ENCODE measurements at regions not wholly inside any gene's neighbourhood (a gene's known extent, or its start where the extent isn't known, plus 50 kb on each side); places are given as distances from the start of the nearest gene placed in this dataset.
A peak's percentile ranks its signal among the peaks of the same experiment; 100 is the strongest.
"Not testable (repeated sequence)": the region's sequence is repeated elsewhere in the genome, so short reads cannot be mapped to it uniquely, and the experiment has no call there.

DNA sequence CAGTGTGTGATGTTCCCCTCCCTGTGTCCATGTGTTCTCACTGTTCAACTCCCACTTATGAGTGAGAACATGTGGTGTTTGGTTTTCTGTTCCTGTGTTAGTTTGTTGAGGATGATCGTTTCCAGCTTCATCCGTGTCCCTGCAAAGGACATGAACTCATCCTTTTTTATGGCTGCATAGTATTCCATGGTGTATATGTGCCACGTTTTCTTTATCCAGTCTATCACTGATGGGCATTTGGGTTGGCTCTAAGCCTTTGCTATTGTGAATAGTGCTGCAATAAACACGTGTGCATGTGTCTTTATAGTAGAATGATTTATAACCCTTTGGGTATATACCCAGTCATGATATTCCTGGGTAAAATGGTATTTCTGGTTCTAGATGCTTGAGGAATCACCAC, 316.6 kb upstream of the KCNMB2 start:
- not testable (repeated sequence) for DNase-seq (ENCODE audit: low read depth)

DNA sequence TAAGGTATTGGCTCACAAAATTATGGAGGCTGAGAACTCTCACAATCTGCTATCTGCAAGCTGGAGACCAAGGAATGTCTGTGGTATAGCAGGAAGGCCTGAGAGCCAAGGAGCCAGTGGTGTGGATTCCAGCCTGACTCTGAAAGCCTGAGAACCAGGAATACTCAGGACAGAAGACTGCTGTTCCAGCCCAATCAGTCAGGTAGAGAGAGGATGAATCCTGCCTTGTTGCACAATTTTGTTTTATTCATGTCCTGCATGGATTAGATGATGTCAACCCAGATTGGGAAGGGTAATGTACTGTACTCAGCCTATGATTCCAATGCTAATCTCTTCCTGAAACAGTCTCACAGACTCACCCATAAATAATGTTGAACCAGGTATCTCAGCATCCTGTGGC, 312.4 kb upstream of the KCNMB2 start:
- no peak for DNase-seq (ENCODE audit: low read depth)

DNA sequence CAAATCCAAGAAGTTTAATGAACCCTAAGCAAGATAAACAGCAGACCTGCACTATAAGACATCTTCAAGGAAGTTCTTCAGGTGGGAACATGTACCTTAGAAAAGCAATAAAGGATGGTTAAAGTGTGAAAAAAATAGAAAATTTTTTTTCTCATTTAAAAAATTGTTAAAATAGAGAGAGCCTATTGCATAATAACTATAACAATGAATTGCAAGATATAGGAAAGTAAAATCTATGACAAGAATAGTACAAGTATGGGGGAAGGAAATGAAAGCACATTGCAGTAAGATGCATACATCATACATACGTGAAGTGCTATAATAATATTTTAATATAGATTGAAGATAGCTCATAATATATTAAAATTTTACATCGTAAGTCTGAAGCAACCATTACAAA, 310.1 kb upstream of the KCNMB2 start:
- DNase-seq (ENCODE audit: low read depth): no peak

DNA sequence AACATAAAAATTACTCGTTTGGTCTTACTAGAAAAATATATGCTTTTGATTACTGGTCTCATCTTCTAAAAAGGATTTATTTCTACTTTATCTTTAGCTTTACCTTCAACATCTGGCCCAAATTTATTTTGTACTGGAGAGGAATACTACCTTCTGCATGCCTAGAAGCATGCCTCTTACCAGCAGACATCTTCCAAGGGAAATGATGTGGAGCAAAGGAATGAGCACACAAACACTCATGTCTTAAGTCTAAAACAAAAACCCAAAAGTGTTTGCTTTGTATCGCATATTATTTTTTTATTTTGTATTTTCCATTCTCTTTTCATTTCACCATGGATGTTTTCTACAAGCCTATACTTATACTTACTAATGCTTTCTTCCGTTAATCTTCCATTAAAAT, 304.6 kb upstream of the KCNMB2 start:
- DNase-seq (ENCODE audit: low read depth): no peak

DNA sequence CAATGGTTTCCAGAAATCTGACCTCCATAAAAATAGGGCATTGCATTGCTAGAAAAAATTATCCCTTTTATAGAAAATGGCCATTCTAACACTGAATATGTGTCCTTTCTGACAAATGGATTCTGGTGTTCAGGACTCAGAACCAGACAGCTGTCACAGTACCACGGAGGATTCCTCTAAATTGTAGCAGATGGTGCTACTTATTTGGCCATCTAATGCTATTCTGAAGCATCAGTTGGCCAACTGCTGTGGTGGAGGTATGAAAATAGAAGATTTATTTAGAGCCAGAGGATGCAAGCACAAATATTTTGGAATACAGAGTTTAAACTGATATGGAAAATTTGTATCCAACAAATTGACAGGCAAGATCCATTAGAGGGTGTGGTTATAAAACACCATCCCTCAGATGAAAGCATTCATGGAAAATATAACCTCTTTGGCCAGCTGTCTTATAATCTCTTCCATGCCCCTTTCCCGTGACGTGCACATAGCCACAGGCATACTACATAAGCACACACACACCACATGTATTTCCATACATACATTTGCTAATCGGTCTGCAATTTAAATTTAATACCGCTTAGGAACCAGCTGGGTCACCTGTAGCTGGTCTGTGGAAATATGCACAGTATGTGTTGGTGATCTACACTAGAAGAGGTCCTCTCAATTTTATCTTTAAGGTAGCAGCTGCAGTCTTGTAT, 302.7 kb upstream of the KCNMB2 start:
- DNase-seq (ENCODE audit: low read depth): no peak

DNA sequence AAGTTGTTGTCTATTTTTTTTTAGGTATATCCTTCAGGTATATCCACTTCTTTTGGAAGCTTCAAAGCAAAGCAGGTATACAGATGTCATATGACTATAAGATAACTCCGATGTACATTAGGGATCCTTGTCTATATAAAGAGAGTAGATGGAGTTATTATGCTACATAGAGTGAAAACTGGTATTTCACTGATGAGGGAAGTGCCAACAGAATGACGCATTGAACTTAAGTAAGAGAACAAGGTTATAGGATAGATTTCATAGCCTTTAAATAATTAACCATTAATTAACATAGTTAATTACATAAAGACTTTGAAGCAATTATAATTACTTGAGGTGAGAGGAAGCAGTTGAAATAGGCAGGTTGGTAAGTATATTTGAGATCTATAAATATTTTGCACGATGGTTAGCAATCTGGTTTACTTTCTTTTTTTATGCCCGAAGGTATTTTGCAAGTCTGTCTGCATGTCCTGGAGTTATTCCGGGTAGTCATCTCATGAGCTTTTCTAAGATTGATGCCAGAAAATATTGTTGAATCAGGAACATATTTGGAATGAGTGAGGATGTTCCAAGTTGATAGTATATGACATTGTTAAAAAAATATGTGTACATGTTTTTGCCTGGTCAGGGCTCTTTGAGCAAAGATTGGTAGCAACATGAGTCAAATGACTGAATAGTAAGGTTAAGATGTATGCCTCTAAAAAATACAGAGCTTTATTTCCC, 299.5 kb upstream of the KCNMB2 start:
- DNase-seq (ENCODE audit: low read depth): no peak

DNA sequence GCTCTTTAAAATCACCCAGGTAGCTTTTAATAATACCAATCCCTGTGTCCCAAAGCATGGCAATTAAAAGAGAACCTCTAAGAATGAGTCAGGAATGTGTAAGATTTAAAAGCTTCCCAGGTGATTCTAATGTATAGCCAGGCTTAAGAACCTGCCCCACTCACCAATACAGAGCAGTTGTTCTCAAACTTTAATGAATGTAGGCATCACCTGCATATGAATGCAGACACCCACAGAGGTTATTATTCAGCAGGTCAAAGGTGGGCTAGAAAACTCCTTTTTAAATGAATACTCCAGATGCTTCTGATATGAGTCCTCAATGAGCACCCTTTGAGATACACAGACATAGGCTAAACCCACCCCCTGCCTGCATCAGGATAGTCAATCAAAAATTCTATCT, 298.1 kb upstream of the KCNMB2 start:
- no peak for DNase-seq (ENCODE audit: low read depth)

DNA sequence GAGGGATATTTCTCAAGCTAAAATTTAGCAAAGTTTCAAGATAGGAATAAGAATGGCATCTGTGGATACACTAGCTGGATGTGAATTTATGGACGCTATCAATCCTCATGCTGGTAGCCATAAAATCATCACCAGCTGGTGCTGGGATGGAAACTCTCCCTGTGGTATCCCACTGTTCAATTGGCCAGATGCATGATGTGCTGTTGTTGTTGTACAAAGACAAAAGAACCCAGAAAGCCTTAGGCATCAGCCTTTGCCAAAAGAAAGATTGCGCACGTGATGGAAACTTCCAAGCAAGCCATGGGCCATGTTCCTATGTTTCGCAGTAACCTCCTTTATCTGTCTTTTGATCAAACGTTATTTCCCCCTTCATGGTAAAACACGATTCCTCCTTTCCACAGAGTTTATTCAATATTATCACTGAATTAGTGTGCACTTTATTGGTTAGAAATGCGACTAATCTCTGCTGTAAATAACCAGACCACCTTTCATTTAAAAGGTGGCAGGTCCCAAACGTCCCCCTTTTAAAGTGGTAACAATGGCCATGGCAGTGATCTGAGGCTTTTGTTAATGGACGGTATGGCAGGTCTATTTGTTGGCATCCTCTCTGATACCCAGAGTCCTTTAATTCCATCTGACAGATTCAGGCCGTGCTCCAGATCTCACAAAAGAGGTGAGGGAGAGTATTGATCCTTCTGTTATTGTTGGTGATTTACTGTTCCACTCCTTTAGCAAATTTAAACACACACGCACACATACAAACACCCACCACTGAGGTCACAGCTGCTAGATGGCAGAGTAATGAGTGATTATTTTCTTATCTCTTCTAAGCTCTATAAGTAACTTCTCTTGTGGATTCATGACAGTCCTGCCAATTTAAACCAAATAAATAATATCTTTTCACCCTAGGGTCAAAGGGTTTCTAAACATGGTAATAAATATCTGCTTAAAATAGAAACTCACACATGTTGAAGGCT, 291.2 kb upstream of the KCNMB2 start:
- DNase-seq (ENCODE audit: low read depth): no peak

DNA sequence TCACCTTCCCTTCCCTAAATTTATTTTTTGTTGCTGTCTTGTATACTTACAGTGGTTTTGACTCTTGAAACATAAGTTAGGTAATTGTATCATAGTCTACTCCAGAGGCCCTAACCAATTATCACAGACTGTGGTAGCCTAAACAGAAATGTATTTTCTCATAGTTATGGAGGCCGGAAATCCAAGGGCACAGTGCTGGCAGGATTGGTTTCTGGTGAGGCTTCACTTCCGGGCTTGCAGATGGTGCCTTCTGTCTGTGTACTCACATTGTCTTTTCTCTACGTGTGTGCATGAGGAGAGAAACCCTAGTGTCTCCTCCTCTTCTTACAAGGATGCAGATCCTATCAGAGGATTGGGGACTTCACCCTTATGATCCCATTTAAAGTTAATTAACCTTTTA, 290.2 kb upstream of the KCNMB2 start:
- DNase-seq (ENCODE audit: low read depth): no peak

DNA sequence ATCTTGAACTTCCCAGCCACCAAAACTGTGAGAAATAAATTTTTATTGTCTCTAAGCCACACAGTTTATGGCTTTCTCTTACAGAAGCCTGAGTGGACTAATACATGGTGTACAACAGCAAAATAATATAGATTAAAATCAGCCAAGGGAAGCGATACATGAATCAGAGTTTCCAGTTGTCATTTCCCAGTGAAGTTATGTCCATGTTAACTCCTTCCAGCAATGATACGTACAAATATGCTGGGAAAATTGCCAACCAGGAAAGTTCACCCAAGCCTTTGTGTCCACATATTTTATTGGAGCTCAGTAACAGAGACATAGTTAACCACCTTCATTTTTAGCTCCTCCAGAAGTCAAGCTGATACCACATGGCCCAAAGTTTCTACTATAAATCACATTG, 280.9 kb upstream of the KCNMB2 start:
- DNase-seq (ENCODE audit: low read depth): peak; percentile 37

DNA sequence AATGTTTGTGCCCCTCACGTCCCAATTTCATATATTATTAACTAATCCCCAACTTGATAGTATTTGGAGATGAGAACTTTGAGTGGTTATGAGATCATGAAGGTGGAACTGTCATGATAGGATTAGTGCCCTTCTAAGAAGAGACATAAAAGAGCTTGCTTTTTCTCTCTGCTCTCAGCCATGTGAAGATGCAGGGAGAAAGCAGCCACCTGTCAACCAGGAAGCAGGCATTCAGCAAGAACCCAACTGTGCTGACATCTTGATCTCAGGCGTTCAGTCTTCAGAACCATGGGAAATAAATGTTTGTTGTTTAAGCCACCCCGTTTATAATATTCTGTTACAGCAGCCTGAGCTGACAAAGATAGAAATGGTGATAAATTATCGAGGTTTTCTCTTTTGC, 278.7 kb upstream of the KCNMB2 start:
- DNase-seq (ENCODE audit: low read depth): no peak

DNA sequence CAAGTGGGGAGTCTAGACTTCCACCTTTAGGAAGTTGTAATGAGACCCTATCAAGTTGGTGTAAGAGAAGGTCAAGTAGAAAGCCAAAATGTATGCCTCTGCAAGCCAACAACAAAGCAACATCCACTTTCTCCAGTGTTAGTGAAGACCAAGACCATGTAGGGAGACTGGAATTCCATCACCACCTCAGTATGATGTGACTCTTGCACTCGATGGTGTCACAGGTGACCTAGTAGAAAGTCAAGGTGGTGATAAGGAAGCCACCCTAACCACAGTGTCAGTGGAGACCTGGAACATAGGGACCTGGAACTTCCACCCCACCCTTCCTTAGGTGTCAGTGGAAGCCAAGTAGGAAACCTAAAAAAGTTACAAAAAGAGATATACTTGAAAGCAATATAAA, 278.1 kb upstream of the KCNMB2 start:
- no peak for DNase-seq (ENCODE audit: low read depth)

DNA sequence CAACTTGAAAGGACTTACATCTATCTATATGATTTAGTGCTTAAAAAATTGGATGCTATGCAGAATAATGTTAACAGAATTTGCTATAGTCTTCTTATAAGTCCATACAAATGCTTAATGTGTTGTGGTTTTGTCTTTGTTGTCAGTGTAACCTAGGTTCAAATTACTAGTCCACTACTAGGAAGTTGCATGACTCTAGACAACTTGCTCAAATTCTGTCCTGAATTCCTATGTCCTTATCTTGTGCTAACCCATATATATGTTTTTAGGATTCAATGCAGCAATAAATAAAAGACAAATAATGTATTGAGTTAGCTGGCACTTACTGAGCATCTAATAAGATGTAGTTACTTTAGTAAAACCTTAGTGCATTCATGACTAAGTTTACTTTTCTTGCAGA, 276.5 kb upstream of the KCNMB2 start:
- no peak for DNase-seq (ENCODE audit: low read depth)

DNA sequence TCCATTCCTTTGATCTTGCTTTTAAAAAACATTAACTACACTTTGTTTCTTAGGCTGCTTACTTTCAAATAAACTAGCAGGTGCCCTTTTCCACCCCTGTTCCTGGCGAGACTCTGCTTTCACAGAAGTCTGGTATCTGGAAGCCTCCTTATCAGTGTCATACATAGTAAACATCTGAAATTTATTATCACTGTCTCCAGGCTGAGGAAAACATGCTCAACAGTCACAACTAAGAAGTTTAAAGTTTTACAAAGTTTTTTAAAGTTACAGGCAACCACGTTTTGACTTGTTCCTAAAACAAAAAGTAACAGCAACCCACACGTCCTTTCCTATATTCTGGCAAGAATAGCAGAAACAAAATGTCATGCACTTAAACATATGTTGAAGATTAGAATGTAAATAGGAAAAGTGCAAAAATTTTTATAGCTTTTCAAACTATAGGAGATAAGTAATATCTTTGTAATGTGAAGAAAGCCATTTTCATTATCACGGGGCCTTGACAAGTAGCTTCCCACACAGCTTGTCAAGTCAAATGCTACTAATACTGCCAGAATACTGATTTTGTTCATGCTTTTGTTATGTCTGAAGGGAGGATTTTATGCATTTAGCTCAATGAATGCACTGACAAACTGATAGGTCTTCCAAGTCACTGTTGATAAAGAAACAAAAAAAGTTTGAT, 275.2 kb upstream of the KCNMB2 start:
- no peak for DNase-seq (ENCODE audit: low read depth)

DNA sequence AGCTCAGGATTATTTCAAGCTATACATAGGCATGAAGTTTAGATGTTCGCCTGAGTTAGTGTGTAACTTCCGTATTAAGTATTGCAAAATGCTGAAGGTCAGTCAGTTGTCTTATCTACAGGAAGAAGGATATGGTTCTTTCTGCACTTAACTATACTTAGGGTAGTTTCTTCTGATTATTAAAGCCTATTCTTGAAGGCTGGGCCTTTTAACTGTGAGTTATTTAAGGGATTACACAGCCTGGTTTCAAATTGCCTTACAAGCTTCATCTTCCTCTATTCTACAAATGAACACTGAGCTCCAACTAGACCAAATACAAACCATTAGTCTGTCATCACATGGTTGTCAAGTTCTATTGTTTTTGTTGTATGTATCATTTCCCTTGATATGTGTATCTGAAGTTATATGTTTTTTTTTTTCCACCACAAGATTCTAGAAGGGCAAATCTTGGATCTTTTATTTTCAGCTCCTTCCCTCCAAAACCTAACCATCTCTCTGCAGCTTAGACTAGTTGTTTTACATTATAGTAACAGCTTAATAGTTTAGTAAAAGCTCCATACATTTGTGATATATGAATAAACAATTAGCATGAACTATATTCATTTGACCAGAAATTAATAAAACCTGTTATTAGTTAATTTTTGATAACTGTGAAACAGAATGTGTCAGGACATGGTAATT, 272.9 kb upstream of the KCNMB2 start:
- no peak for DNase-seq (ENCODE audit: low read depth)

DNA sequence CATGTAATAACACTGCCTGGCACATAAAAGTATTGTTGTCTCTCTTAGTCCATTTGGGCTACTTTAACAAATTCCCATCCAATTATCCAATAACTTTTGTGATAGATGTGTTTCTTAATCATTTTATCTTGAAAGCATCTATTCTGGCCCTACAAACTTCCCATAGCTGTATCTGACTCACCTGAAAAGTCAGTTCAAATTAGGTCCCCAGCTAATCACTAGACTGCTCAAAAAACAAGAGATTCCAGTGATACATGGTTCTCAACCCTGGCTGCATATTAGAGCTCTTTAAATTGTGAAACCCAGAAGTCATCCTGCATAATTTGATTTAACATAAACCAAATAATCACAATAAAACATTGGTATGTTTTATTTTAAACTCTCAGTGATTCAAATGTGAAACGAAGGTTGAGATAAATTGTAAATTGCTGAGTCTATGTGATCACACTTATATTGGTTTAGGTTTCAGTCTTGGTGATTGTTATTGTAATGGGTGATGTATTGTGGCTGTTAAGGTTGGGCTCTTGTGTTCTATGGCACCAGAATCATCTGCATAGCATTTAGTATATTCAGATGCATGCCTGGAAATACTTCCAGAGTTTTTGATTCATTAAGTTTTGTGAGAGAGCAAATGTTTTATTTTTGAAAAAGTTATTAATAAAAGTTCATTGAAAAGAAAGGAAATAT, 268.9 kb upstream of the KCNMB2 start:
- no peak for DNase-seq (ENCODE audit: low read depth)

DNA sequence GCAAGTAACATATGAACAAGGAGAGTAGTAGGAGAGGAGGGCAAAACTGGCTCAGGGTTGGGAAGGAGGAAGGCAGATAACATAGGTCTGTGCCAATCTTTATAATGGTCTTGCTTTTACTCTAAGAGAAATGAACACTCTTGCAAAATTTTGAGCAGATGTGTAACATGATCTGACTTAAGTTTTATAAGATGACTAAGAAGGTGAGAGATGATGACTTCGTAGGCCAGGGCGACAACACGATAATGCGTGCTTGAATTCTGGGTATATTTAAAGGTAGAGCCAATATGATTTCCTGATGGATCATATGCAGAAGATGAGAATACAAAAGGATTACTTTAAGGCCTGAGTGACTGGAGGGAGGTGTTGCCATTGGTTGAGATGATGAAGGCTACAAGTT, 265.4 kb upstream of the KCNMB2 start:
- DNase-seq (ENCODE audit: low read depth): peak; percentile 37

DNA sequence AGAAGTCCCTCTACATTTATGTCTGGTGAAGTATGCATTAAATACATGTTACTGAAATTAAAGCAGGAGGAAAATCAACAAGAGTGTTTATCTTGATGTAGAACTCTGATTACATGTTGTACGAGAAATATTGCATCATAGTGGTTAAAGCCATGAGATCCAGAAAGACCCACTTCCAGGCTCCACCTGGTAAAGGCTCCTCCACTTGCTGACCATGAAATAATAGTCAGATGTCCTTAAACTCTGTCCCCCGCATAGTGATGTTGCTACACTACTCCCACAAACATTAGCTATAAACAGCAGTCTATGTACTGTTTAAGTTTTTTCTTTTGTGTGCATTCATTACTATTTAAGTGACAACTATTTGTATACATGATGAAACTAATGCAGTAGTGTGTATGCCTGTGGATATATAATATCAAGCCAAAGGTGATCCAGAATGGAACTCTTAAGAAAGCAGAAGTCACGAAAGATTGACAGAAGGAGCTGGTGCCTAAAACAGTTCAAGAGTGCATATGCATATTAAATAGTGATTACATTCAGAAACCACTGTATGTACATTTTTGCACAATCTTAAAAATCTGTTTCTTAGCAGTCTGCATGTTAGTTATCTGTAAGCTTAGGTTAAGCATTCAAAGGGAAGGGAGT, 264.4 kb upstream of the KCNMB2 start:
- DNase-seq (ENCODE audit: low read depth): no peak

DNA sequence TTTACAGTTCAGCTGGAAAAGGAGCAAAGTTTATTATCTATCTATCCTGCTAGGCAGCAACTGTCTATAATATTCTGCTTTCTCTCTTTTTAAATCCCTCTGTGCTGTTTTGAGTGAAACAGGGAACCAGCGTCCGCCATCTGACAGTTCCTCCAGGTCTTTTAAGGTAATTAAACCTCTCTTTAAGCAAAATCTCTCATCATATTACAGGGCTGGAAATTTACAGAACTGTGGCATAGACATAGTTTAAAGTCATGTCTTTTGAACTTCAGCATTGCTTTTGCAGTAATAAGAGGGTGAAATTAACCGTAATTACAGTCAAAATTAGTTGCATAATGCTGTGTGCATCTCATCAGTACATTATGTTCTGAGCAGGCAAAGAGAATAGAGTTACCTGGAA, 263.4 kb upstream of the KCNMB2 start:
- no peak for DNase-seq (ENCODE audit: low read depth)

DNA sequence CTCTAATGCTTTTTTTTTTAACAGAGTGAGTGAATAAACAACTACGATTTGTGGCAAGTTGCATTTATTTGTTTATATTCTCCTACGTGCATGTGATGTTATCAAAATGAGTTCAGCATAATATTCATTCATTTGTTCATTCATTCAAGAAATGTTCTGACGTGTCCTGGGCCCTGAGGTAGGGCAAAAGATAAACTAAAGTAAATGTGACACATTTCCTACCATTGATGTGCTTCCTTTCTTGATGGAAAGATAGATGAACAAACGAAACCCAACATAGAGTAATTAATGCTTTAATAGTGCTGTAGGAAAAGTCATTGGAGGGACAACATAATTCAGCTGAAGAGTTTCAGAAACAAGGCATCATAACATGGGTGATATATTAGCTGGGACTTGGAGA, 261.5 kb upstream of the KCNMB2 start:
- DNase-seq (ENCODE audit: low read depth): no peak

All from HT1080 (cell line).